GM20431 (cell line): ENCODE measurements at regions not wholly inside any gene's neighbourhood (a gene's known extent, or its start where the extent isn't known, plus 50 kb on each side); places are given as distances from the start of the nearest gene placed in this dataset.

Experiments used
- in situ Hi-C: fragments of 300-500 bp; cut with MseI, MboI; formaldehyde crosslinking; loops from one replicate; pipeline ENCODE4 v1.15.0; 2020; ENCODE audit warnings: low sequenced_read_pairs; ENCODE audit not compliant: unreplicated experiment

GRCh38 chr3:10555263-10555662, 49.9 kb upstream of the ATP2B2 start:
- in situ Hi-C loops, result no loop called here

- in situ Hi-C loops, result no loop called here
Observed at GRCh38 chr3:10556312-10556711, 50.9 kb upstream of the ATP2B2 start.

GRCh38 chr3:10557250-10557649, 51.9 kb upstream of the ATP2B2 start:
- in situ Hi-C loops, result no loop called here

GRCh38 chr3:10557781-10558373, 52.5 kb upstream of the ATP2B2 start:
- in situ Hi-C loops, result no loop called here

- in situ Hi-C loops, result no loop called here
Observed at GRCh38 chr3:10558736-10559135, 53.4 kb upstream of the ATP2B2 start.

- in situ Hi-C loops, result no loop called here
Observed at GRCh38 chr3:10560060-10560861, 54.9 kb upstream of the ATP2B2 start.

- in situ Hi-C loops, result no loop called here
Observed at GRCh38 chr3:10561162-10561945, 56.0 kb upstream of the ATP2B2 start.

- in situ Hi-C loops, result no loop called here
Observed at GRCh38 chr3:10561946-10562560, 56.7 kb upstream of the ATP2B2 start.

GRCh38 chr3:10563396-10563795, 58.0 kb upstream of the ATP2B2 start:
- in situ Hi-C loops, result no loop called here

- in situ Hi-C loops, result no loop called here
Observed at GRCh38 chr3:10565814-10566213, 60.4 kb upstream of the ATP2B2 start.

GRCh38 chr3:10566451-10566850, 61.1 kb upstream of the ATP2B2 start:
- in situ Hi-C loops, result no loop called here

- in situ Hi-C loops, result no loop called here
Observed at GRCh38 chr3:10568549-10568948, 63.2 kb upstream of the ATP2B2 start.

- in situ Hi-C loops, result no loop called here
Observed at GRCh38 chr3:10570196-10570946, 65.0 kb upstream of the ATP2B2 start.

GRCh38 chr3:10574101-10574620, 68.8 kb upstream of the ATP2B2 start:
- in situ Hi-C loops, result no loop called here

- in situ Hi-C loops, result no loop called here
Observed at GRCh38 chr3:10575601-10576160, 70.3 kb upstream of the ATP2B2 start.

- in situ Hi-C loops, result no loop called here
Observed at GRCh38 chr3:10577486-10577885, 72.1 kb upstream of the ATP2B2 start.

- in situ Hi-C loops, result no loop called here
Observed at GRCh38 chr3:10580426-10580825, 75.0 kb upstream of the ATP2B2 start.

GRCh38 chr3:10581251-10581650, 75.9 kb upstream of the ATP2B2 start:
- in situ Hi-C loops, result no loop called here

- in situ Hi-C loops, result no loop called here
Observed at GRCh38 chr3:10581716-10582115, 76.3 kb upstream of the ATP2B2 start.
